IPS-15b (cell line): ENCODE measurements at regions not wholly inside any gene's neighbourhood (a gene's known extent, or its start where the extent isn't known, plus 50 kb on each side); places are given as distances from the start of the nearest gene placed in this dataset.
"Not testable (repeated sequence)": the region's sequence is repeated elsewhere in the genome, so short reads cannot be mapped to it uniquely, and the experiment has no call there.

ENCODE experiments used
- H3K27me3 ChIP-seq: one replicate; pipeline ENCODE4 v1.6.1; 2013; ENCODE audit warnings: low read length; ENCODE audit not compliant: control insufficient read depth, insufficient read depth
- H3K36me3 ChIP-seq: one replicate; pipeline ENCODE4 v1.6.1; 2013; ENCODE audit warnings: low read length; ENCODE audit not compliant: control insufficient read depth, insufficient read depth
- H3K4me1 ChIP-seq: one replicate; pipeline ENCODE4 v1.6.1; 2013; ENCODE audit warnings: mild to moderate bottlenecking, low read length; ENCODE audit not compliant: control insufficient read depth, insufficient read depth
- H3K4me3 ChIP-seq: one replicate; pipeline ENCODE4 v1.5.1; 2013; ENCODE audit warnings: low read depth, low read length
- H3K9ac ChIP-seq: one replicate; pipeline ENCODE4 v1.6.1; 2013; ENCODE audit warnings: low read depth, mild to moderate bottlenecking, low read length
- H3K9me3 ChIP-seq: one replicate; pipeline ENCODE4 v1.6.1; 2013; ENCODE audit warnings: mild to moderate bottlenecking, low read length; ENCODE audit not compliant: control insufficient read depth, insufficient read depth

DNA sequence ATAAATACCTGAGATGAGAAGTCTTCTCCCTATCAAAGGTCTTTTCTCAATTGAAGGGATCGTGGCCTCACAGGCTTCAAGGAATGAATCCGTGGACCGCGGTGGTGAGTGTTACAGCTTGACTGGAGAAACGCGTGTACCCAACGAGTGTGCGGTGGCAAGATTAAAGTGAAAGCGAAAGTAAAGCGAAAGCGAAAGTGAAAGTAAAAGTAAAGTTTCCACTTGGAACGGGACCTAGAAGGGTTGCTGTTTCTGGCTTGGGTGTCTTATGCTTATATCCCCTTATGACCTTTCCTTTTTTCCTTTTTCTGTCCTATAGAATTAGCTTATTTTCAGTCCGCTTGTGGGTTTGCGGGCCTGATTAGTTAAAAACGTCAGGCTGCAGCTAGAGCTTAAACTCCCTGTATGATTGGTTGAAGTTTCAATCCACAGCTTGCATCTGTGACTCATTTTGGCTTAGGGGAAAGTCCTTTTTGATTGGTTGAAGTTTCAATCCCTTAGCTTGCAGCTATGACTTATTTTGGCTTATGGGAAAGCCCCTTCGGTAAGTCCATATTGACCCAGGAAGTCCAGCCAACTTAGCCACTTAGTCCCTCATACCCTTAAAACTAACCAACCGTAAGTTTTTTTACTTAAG is 924.3 kb upstream of the CDH10 start:
- no peak overlapping the region for H3K9ac ChIP-seq
- no peak overlapping the region for H3K4me3 ChIP-seq
- H3K9me3 ChIP-seq, result no peaks in the 10 kb centered on the region
- H3K27me3 ChIP-seq, result no peaks in the 10 kb centered on the region
- H3K4me1 ChIP-seq, result peaks cover 16% of the 10 kb centered on the region
- no peaks in the 10 kb centered on the region for H3K36me3 ChIP-seq

- Histone ChIP-seq H3K9ac (no peak overlapping the region), H3K4me3 (no peak overlapping the region), H3K4me1 (peaks cover 13% of the 10 kb centered on the region), H3K9me3 (peaks cover 3% of the 10 kb centered on the region), H3K27me3 (no peaks in the 10 kb centered on the region), H3K36me3 (no peaks in the 10 kb centered on the region)
Observed at GRCh38 chr5:25568294-25568693, 923.5 kb upstream of the CDH10 start.

DNA sequence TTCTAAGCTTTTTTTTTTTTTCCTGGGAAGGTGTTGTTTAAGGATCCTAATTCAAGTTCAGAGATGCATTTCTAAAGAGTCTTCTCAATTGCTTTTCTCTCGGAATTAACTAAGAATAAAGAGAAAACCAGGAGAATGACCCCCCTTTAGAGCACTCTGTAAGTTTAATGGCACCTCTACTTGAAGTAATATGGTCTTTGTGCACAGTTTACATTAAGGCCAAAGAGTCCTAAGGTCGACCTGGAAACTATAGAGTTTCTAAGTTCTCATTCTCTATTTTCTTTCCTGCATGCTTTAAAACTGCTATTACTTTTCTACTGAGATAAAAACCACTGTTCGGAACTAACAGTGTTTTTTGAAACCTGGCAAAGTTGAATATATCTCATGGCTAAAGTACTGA is 923.1 kb upstream of the CDH10 start:
- H3K9me3 ChIP-seq, result peaks cover 7% of the 10 kb centered on the region
- H3K36me3 ChIP-seq, result no peaks in the 10 kb centered on the region
- H3K9ac ChIP-seq, result no peak overlapping the region
- H3K27me3 ChIP-seq, result no peaks in the 10 kb centered on the region
- peaks cover 13% of the 10 kb centered on the region for H3K4me1 ChIP-seq
- no peak overlapping the region for H3K4me3 ChIP-seq

GRCh38 chr5:25562656-25563055 is 917.9 kb upstream of the CDH10 start:
- peaks cover 11% of the 10 kb centered on the region for H3K9me3 ChIP-seq
- no peak overlapping the region for H3K9ac ChIP-seq
- no peaks in the 10 kb centered on the region for H3K36me3 ChIP-seq
- H3K4me3 ChIP-seq, result no peak overlapping the region
- H3K4me1 ChIP-seq, result peaks cover 4% of the 10 kb centered on the region
- no peaks in the 10 kb centered on the region for H3K27me3 ChIP-seq

- H3K4me1 ChIP-seq, result no peaks in the 10 kb centered on the region
- no peaks in the 10 kb centered on the region for H3K9me3 ChIP-seq
- H3K27me3 ChIP-seq, result no peaks in the 10 kb centered on the region
Observed at GRCh38 chr5:25554077-25554476, 909.3 kb upstream of the CDH10 start.

GRCh38 chr5:25552871-25553481 is 908.2 kb upstream of the CDH10 start:
- Histone ChIP-seq H3K9ac (no peak overlapping the region), H3K36me3 (no peaks in the 10 kb centered on the region), H3K4me1 (no peaks in the 10 kb centered on the region), H3K4me3 (no peak overlapping the region), H3K27me3 (no peaks in the 10 kb centered on the region), H3K9me3 (no peaks in the 10 kb centered on the region)

More at GRCh38 chr5:25554077-25554476, 909.3 kb upstream of the CDH10 start:
- Histone ChIP-seq H3K36me3 (no peaks in the 10 kb centered on the region), H3K9ac (no peak overlapping the region), H3K4me3 (no peak overlapping the region)

- no peaks in the 10 kb centered on the region for H3K9me3 ChIP-seq
- H3K4me3 ChIP-seq, result no peak overlapping the region
- no peaks in the 10 kb centered on the region for H3K4me1 ChIP-seq
- H3K9ac ChIP-seq, result no peak overlapping the region
- no peaks in the 10 kb centered on the region for H3K36me3 ChIP-seq
- no peaks in the 10 kb centered on the region for H3K27me3 ChIP-seq
Observed at GRCh38 chr5:25550793-25551192, 906.0 kb upstream of the CDH10 start.

DNA sequence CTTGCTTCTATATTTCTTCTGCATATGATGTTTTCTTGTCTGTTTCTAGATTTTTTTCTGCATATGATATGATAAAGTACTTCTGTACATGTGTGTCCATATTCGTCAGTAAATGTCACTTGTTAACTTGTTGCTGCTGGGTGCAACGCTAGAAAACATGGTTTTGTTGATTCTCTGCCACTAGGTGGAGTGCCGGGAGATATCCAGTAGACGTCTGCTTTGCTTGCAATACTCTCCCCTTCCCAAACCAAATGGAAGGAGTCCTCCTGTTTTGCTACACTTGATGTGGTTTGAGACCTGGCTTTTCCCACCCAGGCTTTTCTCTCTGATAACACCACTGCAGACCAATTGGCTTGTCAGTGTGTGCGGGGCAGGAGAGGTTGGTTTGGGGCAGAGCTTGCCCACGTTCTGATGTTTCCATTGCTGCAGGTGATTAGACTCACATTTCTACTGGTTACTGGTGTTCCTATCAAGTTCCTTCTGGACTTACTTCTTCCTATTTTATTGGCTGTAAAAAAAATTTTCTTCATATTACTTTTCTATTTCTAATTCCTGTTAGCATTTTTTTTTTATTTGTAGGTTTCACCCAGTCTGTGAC is 900.0 kb upstream of the CDH10 start:
- H3K4me1 ChIP-seq, result no peaks in the 10 kb centered on the region
- no peak overlapping the region for H3K4me3 ChIP-seq
- H3K9me3 ChIP-seq, result no peaks in the 10 kb centered on the region
- no peak overlapping the region for H3K9ac ChIP-seq
- no peaks in the 10 kb centered on the region for H3K36me3 ChIP-seq
- no peaks in the 10 kb centered on the region for H3K27me3 ChIP-seq

GRCh38 chr5:25540628-25541027 is 895.9 kb upstream of the CDH10 start:
- no peaks in the 10 kb centered on the region for H3K27me3 ChIP-seq
- H3K4me1 ChIP-seq, result no peaks in the 10 kb centered on the region
- H3K9ac ChIP-seq, result no peak overlapping the region
- H3K36me3 ChIP-seq, result no peaks in the 10 kb centered on the region
- H3K9me3 ChIP-seq, result no peaks in the 10 kb centered on the region
- no peak overlapping the region for H3K4me3 ChIP-seq

DNA sequence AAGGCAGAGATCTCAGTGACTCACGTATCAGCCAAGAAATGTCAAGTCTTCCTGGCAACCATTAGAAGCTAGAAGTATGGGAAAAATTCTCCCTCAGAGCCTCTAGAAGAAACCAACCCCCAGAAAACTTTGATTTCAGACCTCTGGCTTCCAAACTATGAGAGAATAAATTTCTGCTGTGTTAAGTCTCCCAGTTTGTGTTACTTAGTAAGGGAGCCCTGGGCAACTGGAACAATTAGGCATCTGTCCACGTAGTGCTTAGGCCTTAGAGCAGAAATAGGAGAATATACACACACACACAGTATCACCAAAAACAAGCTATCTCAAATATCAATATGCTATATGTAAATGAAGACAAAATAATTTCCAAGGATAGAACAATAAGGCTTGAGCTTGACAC is 894.8 kb upstream of the CDH10 start:
- no peaks in the 10 kb centered on the region for H3K36me3 ChIP-seq
- H3K4me1 ChIP-seq, result no peaks in the 10 kb centered on the region

DNA sequence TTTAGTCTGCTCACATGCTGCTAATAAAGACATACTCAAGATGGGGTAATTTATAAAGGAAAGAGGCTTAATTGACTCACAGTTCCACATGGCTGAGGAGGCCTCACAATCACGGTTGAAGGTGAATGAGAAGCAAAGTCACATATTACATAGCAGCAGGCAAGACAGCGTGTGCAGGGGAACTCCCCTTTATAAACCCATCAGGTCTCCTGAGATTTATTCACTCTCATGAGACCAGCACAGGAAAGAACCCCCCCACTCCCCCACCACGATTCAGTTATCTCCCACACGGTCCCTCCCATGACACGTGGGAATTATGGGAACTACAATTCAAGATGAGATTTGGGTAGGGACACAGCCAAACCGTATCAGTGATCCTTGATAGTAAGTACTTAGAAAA is 891.7 kb upstream of the CDH10 start:
- H3K9ac ChIP-seq, H3K27me3 ChIP-seq, H3K36me3 ChIP-seq, H3K9me3 ChIP-seq, H3K4me3 ChIP-seq, H3K4me1 ChIP-seq: not testable (repeated sequence)

More for the DNA sequence above, 894.8 kb upstream of the CDH10 start:
- Histone ChIP-seq H3K9me3 (no peaks in the 10 kb centered on the region), H3K9ac (no peak overlapping the region), H3K27me3 (no peaks in the 10 kb centered on the region), H3K4me3 (no peak overlapping the region)

- Histone ChIP-seq H3K9ac (no peak overlapping the region), H3K27me3 (no peaks in the 10 kb centered on the region), H3K36me3 (no peaks in the 10 kb centered on the region), H3K4me3 (no peak overlapping the region), H3K4me1 (no peaks in the 10 kb centered on the region), H3K9me3 (no peaks in the 10 kb centered on the region)
Observed at GRCh38 chr5:25516141-25516540, 871.4 kb upstream of the CDH10 start.
